NCI-H524 treated with DMSO at 0.1 percent for 48 hours (cell line): ENCODE measurements at regions not wholly inside any gene's neighbourhood (a gene's known extent, or its start where the extent isn't known, plus 50 kb on each side); places are given as distances from the start of the nearest gene placed in this dataset.
A peak's percentile ranks its signal among the peaks of the same experiment; 100 is the strongest.
"Not testable (repeated sequence)": the region's sequence is repeated elsewhere in the genome, so short reads cannot be mapped to it uniquely, and the experiment has no call there.

Experiments
- DNase-seq: peaks from one replicate; lab custom pipeline; 2025; lab: John Stamatoyannopoulos, UW

- no peak for DNase-seq
Observed at GRCh38 chr9:7622481-7622880, 177.1 kb downstream of the DMAC1 start.

GRCh38 chr9:7615344-7615743 is 184.2 kb downstream of the DMAC1 start:
- no peak for DNase-seq

- DNase-seq: no peak
Observed at GRCh38 chr9:7613931-7614330, 185.6 kb downstream of the DMAC1 start.

- DNase-seq: no peak
Observed at GRCh38 chr9:7608261-7608660, 191.3 kb downstream of the DMAC1 start.

GRCh38 chr9:7607421-7607820 is 192.2 kb downstream of the DMAC1 start:
- DNase-seq: no peak

- no peak for DNase-seq
Observed at GRCh38 chr9:7606591-7606990, 193.0 kb downstream of the DMAC1 start.

- DNase-seq: no peak
Observed at GRCh38 chr9:7601739-7602138, 197.8 kb downstream of the DMAC1 start.

GRCh38 chr9:7597716-7598115 is 201.9 kb downstream of the DMAC1 start:
- no peak for DNase-seq

- DNase-seq: no peak
Observed at GRCh38 chr9:7592321-7593316, 207.0 kb downstream of the DMAC1 start.

- DNase-seq: no peak
Observed at GRCh38 chr9:7591501-7591900, 208.1 kb downstream of the DMAC1 start.

GRCh38 chr9:7580568-7580967 is 219.0 kb downstream of the DMAC1 start:
- no peak for DNase-seq

GRCh38 chr9:7579351-7579750 is 220.2 kb downstream of the DMAC1 start:
- DNase-seq: peak; percentile 48

- no peak for DNase-seq
Observed at GRCh38 chr9:7578951-7579350, 220.6 kb downstream of the DMAC1 start.

GRCh38 chr9:7570107-7570720 is 229.4 kb downstream of the DMAC1 start:
- DNase-seq: no peak

GRCh38 chr9:7567687-7568086 is 231.9 kb downstream of the DMAC1 start:
- DNase-seq: no peak

- no peak for DNase-seq
Observed at GRCh38 chr9:7561527-7562080, 238.0 kb downstream of the DMAC1 start.

- peak; percentile 13 for DNase-seq
Observed at GRCh38 chr9:7560669-7561305, 238.8 kb downstream of the DMAC1 start.

- no peak for DNase-seq
Observed at GRCh38 chr9:7554699-7555098, 244.9 kb downstream of the DMAC1 start.

GRCh38 chr9:7552706-7553105 is 246.9 kb downstream of the DMAC1 start:
- DNase-seq: not testable (repeated sequence)

GRCh38 chr9:7549249-7549648 is 250.3 kb downstream of the DMAC1 start:
- DNase-seq: peak; percentile 77

GRCh38 chr9:7546261-7546660 is 253.3 kb downstream of the DMAC1 start:
- no peak for DNase-seq

- no peak for DNase-seq
Observed at GRCh38 chr9:7545371-7546165, 254.0 kb downstream of the DMAC1 start.
